IMR-90 (cell line): ENCODE measurements at regions not wholly inside any gene's neighbourhood (a gene's known extent, or its start where the extent isn't known, plus 50 kb on each side); places are given as distances from the start of the nearest gene placed in this dataset.

Source experiments
- CHD1 ChIP-seq: IDR thresholded peaks from 2 replicates; pipeline ENCODE4 v1.6.1; 2012; ENCODE audit warnings: low read depth, low read length, improper control_type of control experiment
- CTCF ChIP-seq: conservative IDR thresholded peaks from 2 replicates; pipeline ENCODE4 v1.5.1; 2012; ENCODE audit warnings: mild to moderate bottlenecking, low read depth, low read length, improper control_type of control experiment
- ELK1 ChIP-seq: fragments of 150-350 bp; IDR thresholded peaks from 2 replicates; pipeline ENCODE4 v1.6.1; 2016; ENCODE audit warnings: low read depth, mild to moderate bottlenecking, low read length, moderate library complexity, borderline replicate concordance
- MAFK ChIP-seq: IDR thresholded peaks from 2 replicates; pipeline ENCODE4 v1.6.1; 2012; ENCODE audit warnings: low read depth, low read length, improper control_type of control experiment
- MAZ ChIP-seq: IDR thresholded peaks from 2 replicates; pipeline ENCODE4 v1.6.1; 2012; ENCODE audit warnings: low read depth, mild to moderate bottlenecking, low read length, improper control_type of control experiment, moderate library complexity, borderline replicate concordance
- MXI1 ChIP-seq: IDR thresholded peaks from 2 replicates; pipeline ENCODE4 v1.6.1; 2012; ENCODE audit warnings: low read depth, mild to moderate bottlenecking, low read length, moderate library complexity, borderline replicate concordance
- NFE2L2 ChIP-seq: fragments of 150-350 bp; IDR thresholded peaks from 2 replicates; pipeline ENCODE4 v1.6.1; 2016; ENCODE audit warnings: low read depth, mild to moderate bottlenecking, low read length
- RAD21 ChIP-seq: IDR thresholded peaks from 2 replicates; pipeline ENCODE4 v1.6.1; 2012; ENCODE audit warnings: low read length, improper control_type of control experiment
- SMC3 ChIP-seq: fragments of 150-350 bp; IDR thresholded peaks from 2 replicates; pipeline ENCODE4 v1.6.1; 2016; ENCODE audit warnings: low read depth, mild to moderate bottlenecking, antibody characterized with exemption, low read length, moderate library complexity

- no peak for TF ChIP-seq MAZ
- TF ChIP-seq CTCF, result no peak
- no peak for TF ChIP-seq NFE2L2
- no peak for TF ChIP-seq ELK1
- TF ChIP-seq CHD1, result no peak
- TF ChIP-seq MAFK, result no peak
- TF ChIP-seq MXI1, result no peak
- no peak for TF ChIP-seq RAD21
- TF ChIP-seq SMC3, result no peak
Observed at GRCh38 chr12:65568517-65568916, 255.8 kb upstream of the HMGA2 start.
